ENCODE measurements at regions not wholly inside any gene's neighbourhood (a gene's known extent, or its start where the extent isn't known, plus 50 kb on each side); places are given as distances from the start of the nearest gene placed in this dataset.
"Not testable (repeated sequence)": the region's sequence is repeated elsewhere in the genome, so short reads cannot be mapped to it uniquely, and the experiment has no call there.

GRCh38 chr17:45646288-45646988 is 137.7 kb upstream of the CRHR1 start:
- DNase-seq (ENCODE audit: low spot score) = no peak

GRCh38 chr17:45648642-45649041 is 135.5 kb upstream of the CRHR1 start:
- DNase-seq (ENCODE audit: low spot score) = peak; percentile 70

GRCh38 chr17:45649796-45650195 is 134.3 kb upstream of the CRHR1 start:
- no peak for DNase-seq (ENCODE audit: low spot score)

GRCh38 chr17:45650561-45650960 is 133.6 kb upstream of the CRHR1 start:
- DNase-seq (ENCODE audit: low spot score) = no peak

- DNase-seq (ENCODE audit: low spot score) = no peak
Measured at GRCh38 chr17:45651145-45651709, 132.9 kb upstream of the CRHR1 start.

GRCh38 chr17:45653616-45654015 is 130.5 kb upstream of the CRHR1 start:
- DNase-seq (ENCODE audit: low spot score) = no peak

GRCh38 chr17:45656527-45657181 is 127.5 kb upstream of the CRHR1 start:
- DNase-seq (ENCODE audit: low spot score) = no peak

GRCh38 chr17:45660474-45660873 is 123.6 kb upstream of the CRHR1 start:
- peak; percentile 69 for DNase-seq (ENCODE audit: low spot score)

GRCh38 chr17:45662432-45662831 is 121.7 kb upstream of the CRHR1 start:
- no peak for DNase-seq (ENCODE audit: low spot score)

- no peak for DNase-seq (ENCODE audit: low spot score)
Measured at GRCh38 chr17:45663772-45664171, 120.3 kb upstream of the CRHR1 start.

- no peak for DNase-seq (ENCODE audit: low spot score)
Measured at GRCh38 chr17:45664921-45665320, 119.2 kb upstream of the CRHR1 start.

GRCh38 chr17:45666046-45666600 is 118.0 kb upstream of the CRHR1 start:
- DNase-seq (ENCODE audit: low spot score) = no peak

- no peak for DNase-seq (ENCODE audit: low spot score)
Measured at GRCh38 chr17:45666641-45667040, 117.5 kb upstream of the CRHR1 start.

- DNase-seq (ENCODE audit: low spot score) = no peak
Measured at GRCh38 chr17:45667591-45668171, 116.4 kb upstream of the CRHR1 start.

- no peak for DNase-seq (ENCODE audit: low spot score)
Measured at GRCh38 chr17:45668316-45668715, 115.8 kb upstream of the CRHR1 start.

- DNase-seq (ENCODE audit: low spot score) = peak; percentile 61
Measured at GRCh38 chr17:45672301-45672700, 111.8 kb upstream of the CRHR1 start.

- no peak for DNase-seq (ENCODE audit: low spot score)
Measured at GRCh38 chr17:45672792-45673191, 111.3 kb upstream of the CRHR1 start.

GRCh38 chr17:45673759-45674158 is 110.4 kb upstream of the CRHR1 start:
- DNase-seq (ENCODE audit: low spot score) = not testable (repeated sequence)

- DNase-seq (ENCODE audit: low spot score) = no peak
Measured at GRCh38 chr17:45675012-45675411, 109.1 kb upstream of the CRHR1 start.

- no peak for DNase-seq (ENCODE audit: low spot score)
Measured at GRCh38 chr17:45675892-45676291, 108.2 kb upstream of the CRHR1 start.

GRCh38 chr17:45676695-45677094 is 107.4 kb upstream of the CRHR1 start:
- DNase-seq (ENCODE audit: low spot score) = no peak

- no peak for DNase-seq (ENCODE audit: low spot score)
Measured at GRCh38 chr17:45677770-45678169, 106.3 kb upstream of the CRHR1 start.

- DNase-seq (ENCODE audit: low spot score) = no peak
Measured at GRCh38 chr17:45679426-45679825, 104.7 kb upstream of the CRHR1 start.

Measured in iPS-NIHi11 (cell line).